Activated CD4-positive, alpha-beta memory T cell treated with anti-CD3 and anti-CD28 coated beads for 36 hours (primary cell): ENCODE measurements at regions not wholly inside any gene's neighbourhood (a gene's known extent, or its start where the extent isn't known, plus 50 kb on each side); places are given as distances from the start of the nearest gene placed in this dataset.
"Not testable (repeated sequence)": the region's sequence is repeated elsewhere in the genome, so short reads cannot be mapped to it uniquely, and the experiment has no call there.

Source experiments
- CTCF ChIA-PET: fragments of 350-600 bp; sonication (Branson Sonifier 250); formaldehyde crosslinking; loops from one replicate; lab custom pipeline; 2021; ENCODE audit warnings: antibody characterized with exemption, inconsistent platforms; lab: Charles Lee
- POLR2A ChIA-PET: fragments of 350-600 bp; sonication (Branson Sonifier 250); formaldehyde crosslinking; loops from one replicate; lab custom pipeline; 2021; ENCODE audit warnings: antibody characterized with exemption; lab: Charles Lee
- DNase-seq: peaks from one replicate; pipeline ENCODE4 v3.0.0-alpha.2; 2020
- H3K27ac Mint-ChIP-seq: one replicate; pipeline ENCODE4 v1.8.0; 2021; ENCODE audit warnings: mixed read lengths
- H3K27me3 Mint-ChIP-seq: one replicate; pipeline ENCODE4 v1.8.0; 2021; ENCODE audit warnings: mixed read lengths
- H3K36me3 Mint-ChIP-seq: one replicate; pipeline ENCODE4 v1.8.0; 2021; ENCODE audit warnings: mixed read lengths
- H3K4me1 Mint-ChIP-seq: one replicate; pipeline ENCODE4 v1.8.0; 2021; ENCODE audit warnings: low read depth, mixed read lengths
- H3K4me3 Mint-ChIP-seq: one replicate; pipeline ENCODE4 v1.8.0; 2021; ENCODE audit warnings: mild to moderate bottlenecking, mixed read lengths
- H3K9me3 Mint-ChIP-seq: one replicate; pipeline ENCODE4 v1.8.0; 2021; ENCODE audit warnings: mixed read lengths
- intact Hi-C: fragments of 100-400 bp; cut with micrococcal nuclease; formaldehyde crosslinking; loops from one replicate; pipeline ENCODE4 v1.15.1; 2023

- H3K27ac Mint-ChIP-seq, H3K4me3 Mint-ChIP-seq, intact Hi-C loops, POLR2A ChIA-PET, CTCF ChIA-PET, H3K36me3 Mint-ChIP-seq, H3K27me3 Mint-ChIP-seq, H3K9me3 Mint-ChIP-seq, H3K4me1 Mint-ChIP-seq, DNase-seq: not testable (repeated sequence)
These were observed 143.1 kb upstream of the CHL1 start for GRCh38 chr3:53441-53840.

- ChIA-PET POLR2A (no interaction called here), CTCF (no interaction called here)
- Mint-ChIP-seq H3K27me3 (peaks cover 6% of the 10 kb centered on the region), H3K36me3 (no peaks in the 10 kb centered on the region), H3K4me3 (no peak overlapping the region), H3K27ac (no peak overlapping the region), H3K4me1 (no peaks in the 10 kb centered on the region), H3K9me3 (peaks cover 4% of the 10 kb centered on the region)
- intact Hi-C loops = no loop called here
- DNase-seq = no peak
These were observed 142.3 kb upstream of the CHL1 start for GRCh38 chr3:54240-54639.

GRCh38 chr3:56672-57071 is 139.9 kb upstream of the CHL1 start:
- intact Hi-C loops = no loop called here
- no peaks in the 10 kb centered on the region for H3K36me3 Mint-ChIP-seq
- H3K27ac Mint-ChIP-seq = no peak overlapping the region
- no peaks in the 10 kb centered on the region for H3K9me3 Mint-ChIP-seq
- H3K27me3 Mint-ChIP-seq = peaks cover 14% of the 10 kb centered on the region
- no peak overlapping the region for H3K4me3 Mint-ChIP-seq
- H3K4me1 Mint-ChIP-seq = no peaks in the 10 kb centered on the region
- no peak for DNase-seq
- ChIA-PET POLR2A (no interaction called here), CTCF (no interaction called here)

- H3K27ac Mint-ChIP-seq = no peak overlapping the region
These were observed 136.7 kb upstream of the CHL1 start for GRCh38 chr3:59854-60253.

GRCh38 chr3:63095-63765 is 133.3 kb upstream of the CHL1 start:
- Mint-ChIP-seq H3K4me1 (no peaks in the 10 kb centered on the region), H3K36me3 (no peaks in the 10 kb centered on the region), H3K27ac (no peak overlapping the region), H3K4me3 (no peak overlapping the region), H3K27me3 (peaks cover 14% of the 10 kb centered on the region), H3K9me3 (no peaks in the 10 kb centered on the region)
- POLR2A ChIA-PET = no interaction called here
- DNase-seq = no peak
- intact Hi-C loops = no loop called here
- CTCF ChIA-PET = no interaction called here

More at GRCh38 chr3:59854-60253, 136.7 kb upstream of the CHL1 start:
- Mint-ChIP-seq H3K4me3 (no peak overlapping the region), H3K4me1 (no peaks in the 10 kb centered on the region), H3K36me3 (no peaks in the 10 kb centered on the region), H3K27me3 (peaks cover 9% of the 10 kb centered on the region), H3K9me3 (no peaks in the 10 kb centered on the region)
- CTCF ChIA-PET = no interaction called here
- POLR2A ChIA-PET = no interaction called here
- intact Hi-C loops = no loop called here
- DNase-seq = no peak

GRCh38 chr3:69690-70089 is 126.9 kb upstream of the CHL1 start:
- DNase-seq = no peak
- ChIA-PET POLR2A (no interaction called here), CTCF (no interaction called here)
- H3K4me3 Mint-ChIP-seq = no peak overlapping the region
- H3K9me3 Mint-ChIP-seq = no peaks in the 10 kb centered on the region
- H3K4me1 Mint-ChIP-seq = no peaks in the 10 kb centered on the region
- intact Hi-C loops = no loop called here
- no peak overlapping the region for H3K27ac Mint-ChIP-seq
- H3K27me3 Mint-ChIP-seq = peaks cover 6% of the 10 kb centered on the region
- no peaks in the 10 kb centered on the region for H3K36me3 Mint-ChIP-seq

- Mint-ChIP-seq H3K4me1 (no peaks in the 10 kb centered on the region), H3K27ac (no peak overlapping the region), H3K27me3 (peaks cover 2% of the 10 kb centered on the region), H3K9me3 (no peaks in the 10 kb centered on the region), H3K4me3 (no peak overlapping the region), H3K36me3 (no peaks in the 10 kb centered on the region)
- DNase-seq = no peak
- intact Hi-C loops = no loop called here
- CTCF ChIA-PET = no interaction called here
- POLR2A ChIA-PET = no interaction called here
These were observed 123.8 kb upstream of the CHL1 start for GRCh38 chr3:72776-73175.

- CTCF ChIA-PET = interaction anchor here (1.4 kb wide), 1 partner anchor 9 kb away, joined by 3 read pairs; no protein-coding TSS in a partner anchor
- H3K4me3 Mint-ChIP-seq = no peak overlapping the region
- peaks cover 2% of the 10 kb centered on the region for H3K27me3 Mint-ChIP-seq
- DNase-seq = no peak
- H3K36me3 Mint-ChIP-seq = no peaks in the 10 kb centered on the region
- intact Hi-C loops = no loop called here
- POLR2A ChIA-PET = no interaction called here
- H3K9me3 Mint-ChIP-seq = no peaks in the 10 kb centered on the region
- no peak overlapping the region for H3K27ac Mint-ChIP-seq
- no peaks in the 10 kb centered on the region for H3K4me1 Mint-ChIP-seq
These were observed 123.3 kb upstream of the CHL1 start for GRCh38 chr3:73271-73670.

- Mint-ChIP-seq H3K27me3 (peaks cover 2% of the 10 kb centered on the region), H3K4me3 (no peak overlapping the region), H3K27ac (no peak overlapping the region), H3K4me1 (no peaks in the 10 kb centered on the region), H3K9me3 (no peaks in the 10 kb centered on the region), H3K36me3 (no peaks in the 10 kb centered on the region)
- CTCF ChIA-PET = interaction anchor here (1.4 kb wide), 1 partner anchor 10 kb away, joined by 3 read pairs; no protein-coding TSS in a partner anchor
- DNase-seq = no peak
- intact Hi-C loops = no loop called here
- POLR2A ChIA-PET = no interaction called here
These were observed 121.8 kb upstream of the CHL1 start for GRCh38 chr3:74676-75243.

GRCh38 chr3:75260-75659 is 121.3 kb upstream of the CHL1 start:
- peaks cover 2% of the 10 kb centered on the region for H3K27me3 Mint-ChIP-seq

GRCh38 chr3:79542-79941 is 117.0 kb upstream of the CHL1 start:
- no peak overlapping the region for H3K27ac Mint-ChIP-seq
- H3K4me1 Mint-ChIP-seq = no peaks in the 10 kb centered on the region

More at GRCh38 chr3:75260-75659, 121.3 kb upstream of the CHL1 start:
- ChIA-PET CTCF (no interaction called here), POLR2A (no interaction called here)
- intact Hi-C loops = no loop called here
- no peak overlapping the region for H3K4me3 Mint-ChIP-seq
- no peak for DNase-seq
- no peaks in the 10 kb centered on the region for H3K36me3 Mint-ChIP-seq
- H3K4me1 Mint-ChIP-seq = no peaks in the 10 kb centered on the region
- H3K27ac Mint-ChIP-seq = no peak overlapping the region
- H3K9me3 Mint-ChIP-seq = no peaks in the 10 kb centered on the region

GRCh38 chr3:82508-82907 is 114.1 kb upstream of the CHL1 start:
- DNase-seq = no peak
- no peak overlapping the region for H3K4me3 Mint-ChIP-seq
- ChIA-PET POLR2A (no interaction called here), CTCF (no interaction called here)
- H3K9me3 Mint-ChIP-seq = no peaks in the 10 kb centered on the region
- H3K36me3 Mint-ChIP-seq = no peaks in the 10 kb centered on the region
- peaks cover 4% of the 10 kb centered on the region for H3K27me3 Mint-ChIP-seq
- no peak overlapping the region for H3K27ac Mint-ChIP-seq
- intact Hi-C loops = no loop called here
- no peaks in the 10 kb centered on the region for H3K4me1 Mint-ChIP-seq

More at GRCh38 chr3:79542-79941, 117.0 kb upstream of the CHL1 start:
- Mint-ChIP-seq H3K36me3 (no peaks in the 10 kb centered on the region), H3K9me3 (no peaks in the 10 kb centered on the region), H3K4me3 (no peak overlapping the region), H3K27me3 (peaks cover 4% of the 10 kb centered on the region)
- ChIA-PET CTCF (no interaction called here), POLR2A (no interaction called here)
- DNase-seq = no peak
- intact Hi-C loops = no loop called here

GRCh38 chr3:83096-83495 is 113.5 kb upstream of the CHL1 start:
- POLR2A ChIA-PET = no interaction called here

More at GRCh38 chr3:83096-83495, 113.5 kb upstream of the CHL1 start:
- CTCF ChIA-PET = no interaction called here
- Mint-ChIP-seq H3K27me3 (peaks cover 4% of the 10 kb centered on the region), H3K27ac (no peak overlapping the region), H3K9me3 (no peaks in the 10 kb centered on the region), H3K36me3 (no peaks in the 10 kb centered on the region), H3K4me3 (no peak overlapping the region), H3K4me1 (no peaks in the 10 kb centered on the region)
- intact Hi-C loops = no loop called here
- no peak for DNase-seq
